Neural crest cell (in vitro differentiated cells): ENCODE measurements at regions not wholly inside any gene's neighbourhood (a gene's known extent, or its start where the extent isn't known, plus 50 kb on each side); places are given as distances from the start of the nearest gene placed in this dataset.

Experiments
- DNase-seq: peaks from one replicate; pipeline ENCODE4 v3.0.0; 2021; ENCODE audit warnings: low read depth, mixed read lengths, low spot score
- H3K27ac Mint-ChIP-seq: one replicate; pipeline ENCODE4 v1.8.0; 2021; ENCODE audit warnings: mild to moderate bottlenecking, mixed read lengths; ENCODE audit not compliant: unreplicated experiment
- H3K27me3 Mint-ChIP-seq: 2 replicates; pipeline ENCODE4 v1.8.0; 2021; ENCODE audit warnings: low read depth, mild to moderate bottlenecking, mixed read lengths
- H3K36me3 Mint-ChIP-seq: 2 replicates; pipeline ENCODE4 v1.8.0; 2021; ENCODE audit warnings: low read depth, mild to moderate bottlenecking, mixed read lengths
- H3K4me1 Mint-ChIP-seq: 2 replicates; pipeline ENCODE4 v1.8.0; 2021; ENCODE audit warnings: mixed read lengths
- H3K4me3 Mint-ChIP-seq: one replicate; pipeline ENCODE4 v1.8.0; 2021; ENCODE audit warnings: mild to moderate bottlenecking, mixed read lengths
- H3K9me3 Mint-ChIP-seq: 2 replicates; pipeline ENCODE4 v1.8.0; 2021; ENCODE audit warnings: mixed read lengths
- CTCF ChIP-seq: fragments of 200-600 bp; sonication (generic); conservative IDR thresholded peaks from 2 replicates; pipeline ENCODE4 v1.5.0; 2021; ENCODE audit warnings: antibody characterized with exemption, mild to moderate bottlenecking

- no peak overlapping the region for H3K27ac Mint-ChIP-seq
- no peak for TF ChIP-seq CTCF
- H3K36me3 Mint-ChIP-seq = no peaks in the 10 kb centered on the region
- DNase-seq = no peak
- peaks cover 24% of the 10 kb centered on the region for H3K4me1 Mint-ChIP-seq
- no peak overlapping the region for H3K4me3 Mint-ChIP-seq
- no peaks in the 10 kb centered on the region for H3K27me3 Mint-ChIP-seq
- no peaks in the 10 kb centered on the region for H3K9me3 Mint-ChIP-seq
Measured at GRCh38 chr2:179340678-179341077, 76.0 kb upstream of the SESTD1 start.

GRCh38 chr2:179338681-179339080, 74.0 kb upstream of the SESTD1 start:
- H3K4me3 Mint-ChIP-seq = no peak overlapping the region
- H3K27me3 Mint-ChIP-seq = no peaks in the 10 kb centered on the region
- no peak for TF ChIP-seq CTCF
- DNase-seq = no peak
- no peaks in the 10 kb centered on the region for H3K9me3 Mint-ChIP-seq
- peaks cover 25% of the 10 kb centered on the region for H3K4me1 Mint-ChIP-seq
- no peaks in the 10 kb centered on the region for H3K36me3 Mint-ChIP-seq
- H3K27ac Mint-ChIP-seq = no peak overlapping the region

GRCh38 chr2:179336782-179337534, 72.3 kb upstream of the SESTD1 start:
- no peaks in the 10 kb centered on the region for H3K27me3 Mint-ChIP-seq
- no peak for DNase-seq
- H3K4me1 Mint-ChIP-seq = peaks cover 29% of the 10 kb centered on the region
- H3K36me3 Mint-ChIP-seq = no peaks in the 10 kb centered on the region
- H3K4me3 Mint-ChIP-seq = no peak overlapping the region
- H3K9me3 Mint-ChIP-seq = no peaks in the 10 kb centered on the region
- no peak overlapping the region for H3K27ac Mint-ChIP-seq
- no peak for TF ChIP-seq CTCF

GRCh38 chr2:179335732-179336131, 71.1 kb upstream of the SESTD1 start:
- Mint-ChIP-seq H3K27me3 (no peaks in the 10 kb centered on the region), H3K27ac (no peak overlapping the region), H3K4me1 (peaks cover 29% of the 10 kb centered on the region), H3K4me3 (no peak overlapping the region), H3K36me3 (no peaks in the 10 kb centered on the region), H3K9me3 (no peaks in the 10 kb centered on the region)
- TF ChIP-seq CTCF = no peak
- no peak for DNase-seq

- H3K4me3 Mint-ChIP-seq = no peak overlapping the region
- no peaks in the 10 kb centered on the region for H3K27me3 Mint-ChIP-seq
- no peak for TF ChIP-seq CTCF
- peaks cover 29% of the 10 kb centered on the region for H3K4me1 Mint-ChIP-seq
- H3K27ac Mint-ChIP-seq = no peak overlapping the region
- H3K9me3 Mint-ChIP-seq = peaks cover 2% of the 10 kb centered on the region
- no peak for DNase-seq
- no peaks in the 10 kb centered on the region for H3K36me3 Mint-ChIP-seq
Measured at GRCh38 chr2:179332903-179333302, 68.3 kb upstream of the SESTD1 start.
